Fibroblast of skin of back (primary cell): ENCODE measurements at regions not wholly inside any gene's neighbourhood (a gene's known extent, or its start where the extent isn't known, plus 50 kb on each side); places are given as distances from the start of the nearest gene placed in this dataset.

Experiments
- DNase-seq: peaks from one replicate; pipeline ENCODE4 v3.0.0-alpha.2; 2013

DNA sequence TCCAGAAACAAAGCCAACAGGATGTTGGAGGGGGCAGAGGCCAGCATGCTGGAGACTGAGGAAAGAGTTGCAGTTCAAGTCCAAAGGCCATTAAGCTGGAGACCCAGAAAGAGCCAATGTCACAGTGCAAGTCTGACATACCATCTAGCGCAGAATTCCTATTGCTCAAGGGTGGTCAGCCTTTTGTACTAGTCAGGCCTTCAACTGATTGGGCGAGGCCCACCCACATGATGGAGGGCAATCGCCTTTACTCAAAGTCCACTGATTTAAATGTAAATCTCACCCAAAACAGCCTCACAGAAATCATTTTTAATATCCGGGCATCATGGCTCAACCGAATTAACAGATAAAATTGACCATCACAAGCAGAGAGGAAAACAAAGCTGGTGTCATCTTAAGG is 113.9 kb downstream of the RCN1 start:
- no peak for DNase-seq

DNA sequence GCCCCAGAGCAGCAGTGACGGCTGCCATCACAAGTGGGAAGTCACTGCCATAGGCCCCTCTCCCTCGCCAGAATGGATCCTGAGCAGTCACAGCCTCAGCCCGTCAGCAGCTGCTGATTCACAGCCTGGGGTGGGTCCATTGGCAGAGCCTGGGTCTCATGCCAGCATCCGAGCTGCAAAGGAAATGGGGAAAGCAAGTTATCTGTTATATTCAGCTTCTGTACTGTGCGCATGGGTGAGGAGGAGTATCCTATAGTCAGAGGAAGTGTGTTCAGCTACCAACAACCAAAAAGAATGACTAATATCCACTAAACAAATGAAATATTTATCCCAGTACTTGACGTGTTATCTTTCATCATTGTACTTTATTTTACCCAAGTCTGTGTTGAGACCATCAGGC is 119.7 kb downstream of the RCN1 start:
- DNase-seq = peak; percentile 43

DNA sequence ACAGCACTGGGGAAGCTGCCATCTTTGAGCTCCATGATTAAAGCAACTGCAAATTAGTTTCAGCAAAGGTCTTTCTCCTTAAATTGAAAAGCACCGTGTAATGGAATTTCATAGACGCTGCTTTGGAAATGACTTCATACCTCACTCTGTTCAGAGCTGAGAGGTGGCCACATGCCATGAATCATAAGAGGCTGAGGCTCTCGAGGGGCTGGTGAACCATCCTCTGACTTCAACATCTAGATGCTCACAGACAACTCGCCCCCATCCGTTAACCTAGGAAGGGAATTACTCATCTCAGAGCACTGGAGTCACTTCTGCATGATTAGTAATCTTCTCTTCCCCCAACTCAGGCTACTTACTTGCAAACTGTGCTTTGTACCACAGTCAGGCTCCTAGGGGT is 122.3 kb downstream of the RCN1 start:
- peak; percentile 91 for DNase-seq

DNA sequence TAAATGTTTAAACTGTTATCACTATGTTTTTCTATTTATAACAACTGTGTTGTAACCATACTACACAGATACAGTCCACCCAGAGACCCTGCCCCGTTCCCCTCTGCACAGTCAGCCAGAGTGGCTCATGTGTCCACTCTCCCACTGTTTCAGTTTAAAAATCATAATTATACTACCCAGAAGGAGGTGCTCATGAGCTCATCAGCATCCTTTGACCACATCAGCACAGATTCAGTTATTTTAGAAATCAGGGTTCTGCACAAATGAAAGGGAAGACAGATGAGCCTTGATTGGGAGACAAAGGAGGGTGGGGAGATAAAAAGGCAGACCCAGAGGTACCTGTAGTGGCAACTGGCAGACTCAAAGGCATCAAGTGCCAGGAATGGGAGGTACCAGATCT is 124.3 kb downstream of the RCN1 start:
- no peak for DNase-seq

DNA sequence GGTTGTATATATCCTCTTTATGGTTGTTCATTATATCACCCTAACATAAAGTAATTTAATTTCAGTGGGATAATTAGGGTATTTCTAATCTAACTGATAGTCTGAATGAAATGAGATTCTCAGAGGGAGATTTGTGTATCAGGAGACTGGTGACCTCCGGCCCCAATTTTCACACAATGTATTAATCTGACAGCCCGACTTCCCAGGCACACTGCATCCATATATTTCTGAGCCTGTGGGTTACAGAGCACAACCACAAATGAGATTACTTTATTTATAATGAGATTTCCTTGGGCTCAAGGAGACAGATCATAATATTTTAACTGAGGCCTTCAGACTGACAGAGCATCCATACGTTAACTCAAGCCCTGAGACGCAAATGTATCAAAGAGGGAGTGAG is 125.9 kb downstream of the RCN1 start:
- DNase-seq = no peak

DNA sequence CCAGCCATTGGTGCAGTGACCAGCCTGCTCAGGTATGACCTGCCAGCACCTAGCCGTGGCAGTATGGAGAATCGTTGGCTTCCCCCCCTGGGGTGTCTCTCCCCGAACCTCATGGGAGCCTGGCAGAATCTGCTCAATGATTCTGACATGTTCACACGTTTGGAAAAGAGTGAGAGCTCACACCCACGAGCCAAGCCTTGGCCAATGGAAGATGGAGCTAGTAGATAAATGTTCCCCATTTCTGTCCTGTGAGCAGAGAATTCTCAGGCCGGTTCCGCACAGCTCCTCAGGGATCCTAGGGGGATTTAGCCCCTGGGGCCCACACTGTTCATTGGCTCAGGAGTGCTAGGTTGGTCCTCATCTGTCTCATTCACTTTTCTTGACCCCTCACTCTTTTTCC is 128.4 kb downstream of the RCN1 start:
- DNase-seq = no peak

DNA sequence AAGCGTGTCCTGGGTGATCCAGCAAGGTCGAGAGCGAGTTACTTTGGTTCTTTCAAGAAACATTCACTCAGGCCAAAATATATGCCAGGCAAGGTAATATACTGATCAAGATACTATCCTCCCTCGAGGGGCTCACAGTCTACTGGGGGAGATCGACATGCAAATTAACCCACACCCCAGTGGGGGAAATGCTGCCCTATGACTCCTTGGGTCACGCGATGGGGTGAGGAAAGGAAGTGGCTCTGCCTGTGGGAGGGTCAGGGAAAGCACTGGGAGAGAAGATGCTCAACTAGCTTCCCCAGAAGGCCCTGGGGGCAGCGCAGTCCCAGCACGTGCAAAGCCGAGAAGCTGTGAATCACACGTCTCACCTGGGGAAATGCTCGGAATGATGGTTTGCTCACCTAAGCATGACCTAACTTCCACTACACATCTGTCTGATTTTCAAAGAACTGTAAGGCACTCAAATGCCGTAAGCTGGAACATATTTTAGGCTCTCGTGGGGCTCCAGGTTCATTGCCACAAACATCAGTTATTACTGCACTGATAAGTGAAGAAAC is 130.7 kb downstream of the RCN1 start:
- DNase-seq = no peak

DNA sequence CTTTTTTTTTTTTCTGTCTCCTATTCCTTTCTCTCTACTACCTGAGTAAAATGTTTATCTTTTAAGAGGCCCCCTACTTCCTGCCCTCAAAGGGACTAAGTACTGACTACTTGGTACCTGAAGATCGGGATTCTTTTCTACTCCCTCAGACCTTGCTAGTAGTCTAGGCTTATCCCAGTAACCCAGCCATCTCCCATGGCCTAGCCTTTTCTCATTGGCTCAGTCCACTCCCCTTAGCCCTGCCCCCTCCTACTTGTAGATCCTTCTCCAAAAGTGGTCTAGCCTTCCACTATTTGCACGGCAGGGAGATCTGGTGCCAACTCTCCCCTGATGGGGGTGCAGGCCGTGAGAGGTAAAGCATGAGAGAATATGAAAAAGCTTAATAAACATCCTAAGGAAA is 133.7 kb downstream of the RCN1 start:
- no peak for DNase-seq

GRCh38 chr11:32225571-32226285 is 134.9 kb downstream of the RCN1 start:
- DNase-seq = no peak

DNA sequence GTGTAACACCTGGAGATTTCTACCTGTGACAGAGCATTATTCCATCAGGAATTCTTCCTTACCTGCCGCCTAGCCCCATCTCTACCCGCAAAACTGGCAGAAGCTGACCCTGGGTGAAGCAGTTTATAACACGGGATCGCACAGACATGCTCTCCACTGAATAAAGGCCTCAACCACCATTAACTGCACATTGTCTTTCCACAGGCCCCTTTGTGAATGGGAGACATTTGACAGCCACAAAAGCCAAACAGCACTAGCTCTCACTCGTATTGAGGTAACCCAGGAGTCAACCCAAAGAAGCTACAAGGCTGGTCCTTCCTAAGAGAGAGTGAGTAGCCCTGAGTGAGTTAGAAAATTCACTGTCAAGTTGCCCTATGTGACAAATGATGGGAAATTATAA is 135.6 kb downstream of the RCN1 start:
- DNase-seq = no peak

GRCh38 chr11:32229576-32230240 is 138.8 kb downstream of the RCN1 start:
- DNase-seq = no peak

DNA sequence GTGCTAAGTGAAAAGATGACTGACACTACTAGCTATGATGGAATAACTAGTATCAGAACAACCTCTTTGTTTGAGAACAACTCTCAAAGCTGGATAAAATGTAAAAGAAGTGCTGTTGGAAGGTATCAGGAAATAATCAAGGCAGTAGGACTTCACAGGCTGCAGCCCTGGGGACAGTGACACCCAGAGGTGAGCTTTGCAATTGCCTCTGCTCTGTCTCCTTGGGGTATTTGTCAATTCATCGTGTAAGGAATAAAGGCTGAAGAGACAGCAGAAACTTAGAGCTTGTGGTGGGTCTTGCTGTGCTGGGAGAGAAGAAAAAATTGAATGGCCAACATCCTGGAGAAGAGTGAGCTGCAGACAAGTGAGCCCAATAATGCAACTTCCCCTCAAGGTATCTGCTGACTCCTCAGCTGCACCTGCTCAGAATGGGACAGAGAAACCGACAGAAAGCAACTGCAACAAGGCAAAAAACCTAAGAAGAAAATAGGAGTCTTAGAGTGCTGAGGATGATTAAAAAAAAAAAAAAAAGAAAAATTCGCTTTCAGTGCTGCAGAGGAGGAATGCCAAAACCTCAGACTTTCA is 141.1 kb downstream of the RCN1 start:
- peak; percentile 24 for DNase-seq

DNA sequence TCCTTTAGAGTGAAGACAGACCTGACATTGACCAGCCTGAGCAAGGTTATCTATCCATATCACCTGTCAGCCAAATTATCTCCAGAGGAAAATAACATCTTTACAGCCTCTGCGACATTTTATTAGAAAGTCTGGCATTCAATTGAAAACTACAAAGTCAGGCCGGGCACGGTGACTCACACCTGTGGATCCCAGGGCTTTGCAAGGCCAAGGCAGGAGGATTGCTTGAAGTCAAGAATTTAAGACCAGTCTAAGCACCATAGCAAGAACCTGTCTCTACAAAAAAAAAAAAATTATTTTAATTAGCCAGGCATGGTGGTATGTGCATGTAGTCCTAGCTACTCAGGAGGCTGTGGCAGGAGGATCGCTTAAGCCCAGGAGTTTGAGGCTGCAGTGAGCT is 141.6 kb downstream of the RCN1 start:
- no peak for DNase-seq

DNA sequence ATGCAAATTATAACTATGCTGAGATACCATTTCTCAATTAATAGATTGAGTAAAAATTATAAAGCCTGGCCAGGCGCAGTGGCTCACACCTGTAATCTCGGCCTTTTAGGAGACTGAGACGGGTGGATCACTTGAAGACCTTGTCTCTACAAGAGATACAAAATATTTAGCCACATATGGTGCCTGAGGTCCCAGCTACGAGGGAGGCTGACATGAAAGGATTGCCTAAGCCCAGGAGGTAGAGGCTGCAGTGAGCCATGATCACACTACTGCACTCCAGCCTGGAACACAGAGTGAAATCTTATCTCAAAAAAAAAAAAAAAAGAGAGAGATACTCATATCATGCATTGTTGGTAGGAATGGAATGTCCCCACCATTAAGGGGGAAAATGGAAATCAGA is 142.4 kb downstream of the RCN1 start:
- DNase-seq = no peak

DNA sequence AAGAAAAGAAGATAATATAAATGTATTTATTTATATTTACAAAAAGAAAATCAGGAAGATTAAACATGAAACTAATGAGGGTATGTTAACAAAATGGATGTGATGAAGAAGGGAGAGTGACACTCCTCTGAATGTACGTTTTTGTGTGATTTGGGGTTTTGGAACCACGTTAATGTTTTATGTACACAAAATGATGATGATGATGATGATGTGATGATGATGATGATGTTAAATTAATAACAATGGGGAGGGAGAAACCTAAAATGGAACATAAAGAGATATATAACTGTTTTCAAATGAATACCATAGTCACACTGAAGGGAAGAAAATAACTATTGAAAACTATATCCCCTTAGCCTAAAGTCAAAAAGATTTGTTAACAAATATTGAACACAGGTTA is 143.1 kb downstream of the RCN1 start:
- DNase-seq = no peak

DNA sequence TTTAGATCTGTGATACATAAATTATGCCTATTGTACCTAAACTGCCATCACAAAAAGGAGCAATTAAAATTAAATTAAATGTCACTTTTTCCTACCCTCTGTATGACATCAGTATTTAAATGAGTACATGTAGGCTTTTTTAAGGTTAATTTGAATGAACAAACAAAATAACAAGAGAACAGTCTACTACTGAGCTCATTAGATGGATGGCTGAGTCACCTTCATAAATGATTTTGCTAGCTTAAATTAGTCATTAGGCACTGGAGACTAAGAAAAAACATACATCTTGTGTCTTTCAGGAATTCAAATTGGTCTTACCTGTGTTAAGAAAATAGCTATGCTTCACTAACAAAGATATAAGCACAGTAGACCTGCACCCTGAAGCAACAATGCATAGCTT is 153.6 kb downstream of the RCN1 start:
- no peak for DNase-seq

DNA sequence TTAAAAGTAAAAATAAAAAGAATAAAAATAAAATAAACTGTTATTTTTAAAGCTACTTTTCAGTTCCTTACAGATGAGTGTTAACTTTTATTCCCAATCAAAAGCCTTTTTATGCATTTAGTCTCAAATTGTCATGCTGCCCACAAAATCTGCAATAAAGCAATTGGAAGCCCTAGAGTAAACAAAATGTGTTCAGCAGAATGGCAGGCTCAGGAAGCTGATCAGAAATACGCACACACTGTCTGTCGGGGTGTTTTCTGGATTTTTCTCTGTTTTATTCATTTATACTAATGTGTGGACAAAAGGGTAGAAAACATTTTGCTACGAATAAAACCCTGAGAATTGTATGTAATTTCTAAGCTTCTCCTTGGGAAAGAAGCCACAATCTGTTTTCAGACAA is 162.8 kb downstream of the RCN1 start:
- DNase-seq = no peak

DNA sequence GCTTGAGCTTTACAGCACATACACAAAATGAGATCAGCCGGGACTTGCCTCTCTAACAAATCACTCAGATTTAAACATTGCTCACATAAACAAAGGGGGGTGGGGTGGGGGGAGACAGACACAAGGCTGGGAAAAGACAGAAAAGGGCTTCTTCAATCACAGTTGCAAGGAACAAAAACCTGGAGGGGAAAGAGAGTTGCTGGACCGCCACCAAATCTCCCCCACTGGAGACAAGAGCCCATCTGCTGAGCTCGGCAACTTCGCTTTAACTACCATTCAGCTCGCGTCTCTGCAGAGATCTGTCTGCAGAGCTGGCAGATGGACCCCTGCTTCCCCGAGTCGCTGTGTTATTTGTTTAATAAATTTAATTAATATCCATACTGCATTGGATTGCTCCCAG is 165.0 kb downstream of the RCN1 start:
- DNase-seq = no peak

DNA sequence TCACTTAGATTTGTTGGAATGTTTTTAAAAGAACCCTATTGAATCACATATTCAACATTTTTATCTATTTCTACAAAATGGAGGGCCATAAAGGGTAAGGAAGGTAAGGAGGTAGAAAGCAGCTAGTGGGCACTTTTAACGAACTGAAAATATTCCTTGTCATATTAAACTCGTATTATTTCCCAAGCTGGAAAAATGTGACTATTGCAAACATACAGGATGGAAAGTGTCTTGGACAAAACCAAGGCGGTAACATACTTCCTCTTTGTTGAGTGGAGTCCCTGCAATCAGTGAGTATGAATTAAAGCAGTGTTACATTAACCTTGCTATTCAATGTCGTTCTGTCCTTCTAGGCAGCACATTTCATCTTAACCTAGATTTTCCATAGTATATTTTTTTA is 165.6 kb downstream of the RCN1 start:
- DNase-seq = no peak

DNA sequence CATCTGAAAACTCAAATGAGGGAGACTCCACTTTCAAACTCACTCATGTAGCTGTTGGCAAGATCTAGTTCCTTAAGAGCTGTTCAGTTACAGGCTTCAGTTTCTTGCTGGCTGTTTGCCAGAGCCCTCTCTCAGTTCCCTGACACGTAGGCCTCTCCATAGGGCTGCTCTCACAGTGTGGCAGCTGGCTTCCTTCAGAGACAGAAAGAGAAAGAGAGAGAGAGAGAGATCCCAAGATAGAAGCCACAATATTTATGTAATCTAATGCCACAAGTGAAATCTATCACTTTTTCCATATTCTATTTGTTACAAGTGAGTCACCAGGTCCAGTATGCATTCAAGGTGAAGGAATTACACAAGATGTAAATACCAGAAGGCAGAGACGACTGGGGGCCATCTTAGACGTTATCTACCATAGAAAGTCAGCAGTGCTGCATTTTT is 168.8 kb downstream of the RCN1 start:
- DNase-seq = peak; percentile 19

DNA sequence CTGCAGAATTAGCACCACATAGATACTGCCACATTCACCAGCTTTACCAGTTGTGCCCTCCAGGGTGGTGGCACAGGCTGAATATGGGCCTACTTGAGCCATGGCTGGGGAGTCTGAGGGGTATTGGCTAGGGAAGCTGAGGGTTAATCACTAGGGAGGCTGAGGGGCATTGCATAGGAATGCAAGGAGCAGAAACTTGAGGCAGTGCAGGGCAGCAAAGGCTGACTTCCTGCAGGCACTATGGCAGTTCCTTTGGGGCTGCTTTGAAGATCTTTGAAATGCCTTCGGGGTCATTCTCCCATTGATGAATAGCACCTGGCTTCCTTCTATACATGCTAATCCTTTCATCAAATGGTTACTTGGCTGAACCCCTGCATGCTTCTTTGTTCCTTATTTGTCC is 171.5 kb downstream of the RCN1 start:
- no peak for DNase-seq

GRCh38 chr11:32265911-32266310 is 169.4 kb downstream of the WT1 start:
- DNase-seq = no peak

- no peak for DNase-seq
Observed at GRCh38 chr11:32266601-32267000, 168.7 kb downstream of the WT1 start.

- DNase-seq = no peak
Observed at GRCh38 chr11:32267679-32268187, 167.6 kb downstream of the WT1 start.
